Sigmoid colon (tissue), 6 donors: ENCODE measurements at regions not wholly inside any gene's neighbourhood (a gene's known extent, or its start where the extent isn't known, plus 50 kb on each side); places are given as distances from the start of the nearest gene placed in this dataset.

Experiments used
- DNase-seq: peaks from one replicate; pipeline ENCODE4 v3.0.0-alpha.2; 2019
- H3K27ac ChIP-seq, 4 donors: fragments of 200-600 bp; sonication (generic); one replicate each; pipeline ENCODE4 v1.5.1; 2016 to 2019; ENCODE audit warnings: mild to moderate bottlenecking in 1 of 4
- H3K27me3 ChIP-seq, 3 donors: fragments of 200-600 bp; sonication (generic); one replicate each; pipeline ENCODE4 v1.5.1; 2019; ENCODE audit warnings: mild to moderate bottlenecking in 1 of 3
- H3K36me3 ChIP-seq, 4 donors: fragments of 200-600 bp; sonication (generic); one replicate each; pipeline ENCODE4 v1.5.1; 2016 to 2019
- H3K4me1 ChIP-seq, 4 donors: fragments of 200-600 bp; sonication (generic); one replicate each; pipeline ENCODE4 v1.5.1; 2017 to 2019
- H3K4me3 ChIP-seq, 4 donors: fragments of 200-600 bp; sonication (generic); one replicate each; pipeline ENCODE4 v1.5.1; 2017 to 2019; ENCODE audit warnings: mild to moderate bottlenecking in 2 of 4, moderate library complexity in 1 of 4
- H3K9me3 ChIP-seq, 4 donors: fragments of 200-600 bp in 3 of 4; sonication (generic) in 3 of 4; one replicate each; pipeline versions ENCODE4 v1.5.1 to v1.6.1; 2013 to 2019
- CTCF ChIP-seq, 4 experiments: fragments of 450-650 bp in 3 of 4; fragments of 200-600 bp in 1 of 4; IDR thresholded peaks; one replicate each; pipeline ENCODE4 v1.5.1; 2016 to 2019; ENCODE audit warnings: antibody characterized with exemption in 4 of 4, mild to moderate bottlenecking in 3 of 4, moderate library complexity in 2 of 4
- EP300 ChIP-seq, 4 donors: sonication (generic); formaldehyde crosslinking; IDR thresholded peaks; one replicate each; pipeline ENCODE4 v1.6.1; 2017; ENCODE audit warnings: antibody characterized with exemption in 4 of 4
- POLR2A ChIP-seq, 2 donors: fragments of 450-650 bp; IDR thresholded peaks; one replicate each; pipeline ENCODE4 v1.6.1; 2016; ENCODE audit warnings: antibody characterized with exemption in 2 of 2, mild to moderate bottlenecking in 2 of 2, moderate library complexity in 2 of 2
- POLR2AphosphoS5 ChIP-seq, 4 donors: sonication (generic); formaldehyde crosslinking; IDR thresholded peaks; one replicate each; pipeline ENCODE4 v1.6.1; 2017; ENCODE audit warnings: antibody characterized with exemption in 4 of 4
- WGBS, 2 donors: extraction: QIAGEN DNeasy Blood & Tissue Kit; methylation state at CpG; one replicate each; pipeline ENCODE4 v1.1.7; 2013; 5-methylcytosine and 5-hydroxymethylcytosine counted together
- intact Hi-C: fragments of 100-400 bp; cut with DNase I; formaldehyde crosslinking; loops from one replicate; pipeline ENCODE4 v1.15.1; 2023
- donor health status: healthy with polysubstance abuse.
- donor health status: healthy.

GRCh38 chr11:91563176-91563575, 661.4 kb upstream of the FAT3 start:
- intact Hi-C loops: no loop called here
- Histone ChIP-seq H3K4me3 (no peak overlapping the region), H3K9me3 (peaks cover 0 to 3% (median 0%) of the 10 kb centered on the region in 4 donors), H3K36me3 (no peaks in the 10 kb centered on the region), H3K27ac (no peak overlapping the region), H3K27me3 (no peaks in the 10 kb centered on the region), H3K4me1 (no peaks in the 10 kb centered on the region)
- no peak for DNase-seq
- 86 to 95% methylated on average over 1 of the region's 1 CpG for WGBS, 2 donors
- TF ChIP-seq POLR2A (IDR thresholded peaks at IDR 0.05): no peak
- TF ChIP-seq POLR2AphosphoS5 (IDR thresholded peaks at IDR 0.05): no peak
- TF ChIP-seq EP300 (IDR thresholded peaks at IDR 0.05): no peak
- TF ChIP-seq CTCF (IDR thresholded peaks at IDR 0.05): no peak

- 88 to 94% methylated on average over 2 of the region's 2 CpGs for WGBS, 2 donors
- intact Hi-C loops: no loop called here
- H3K9me3 ChIP-seq: peaks cover 0 to 3% (median 0%) of the 10 kb centered on the region in 4 donors
Observed at GRCh38 chr11:91560434-91560833, 664.2 kb upstream of the FAT3 start.

GRCh38 chr11:91538065-91538464, 686.6 kb upstream of the FAT3 start:
- H3K27ac ChIP-seq: no peak overlapping the region
- intact Hi-C loops: no loop called here

More at GRCh38 chr11:91560434-91560833, 664.2 kb upstream of the FAT3 start:
- no peak overlapping the region for H3K4me3 ChIP-seq
- no peaks in the 10 kb centered on the region for H3K4me1 ChIP-seq
- TF ChIP-seq POLR2AphosphoS5 (IDR thresholded peaks at IDR 0.05): no peak
- TF ChIP-seq POLR2A (IDR thresholded peaks at IDR 0.05): no peak
- no peak for TF ChIP-seq EP300 (IDR thresholded peaks at IDR 0.05)
- TF ChIP-seq CTCF (IDR thresholded peaks at IDR 0.05): no peak
- H3K27me3 ChIP-seq: no peaks in the 10 kb centered on the region
- DNase-seq: no peak
- no peak overlapping the region for H3K27ac ChIP-seq
- H3K36me3 ChIP-seq: no peaks in the 10 kb centered on the region

GRCh38 chr11:91536366-91536765, 688.3 kb upstream of the FAT3 start:
- Histone ChIP-seq H3K27ac (no peak overlapping the region), H3K27me3 (no peaks in the 10 kb centered on the region), H3K4me1 (no peaks in the 10 kb centered on the region), H3K4me3 (no peak overlapping the region), H3K9me3 (peaks cover 0 to 4% (median 0%) of the 10 kb centered on the region in 4 donors), H3K36me3 (no peaks in the 10 kb centered on the region)
- intact Hi-C loops: no loop called here
- DNase-seq: no peak
- TF ChIP-seq EP300 (IDR thresholded peaks at IDR 0.05): no peak
- TF ChIP-seq POLR2AphosphoS5 (IDR thresholded peaks at IDR 0.05): no peak
- TF ChIP-seq POLR2A (IDR thresholded peaks at IDR 0.05): no peak
- TF ChIP-seq CTCF (IDR thresholded peaks at IDR 0.05): no peak
- WGBS, 2 donors: 74 to 78% methylated on average over 1 of the region's 1 CpG

More at GRCh38 chr11:91538065-91538464, 686.6 kb upstream of the FAT3 start:
- no peak for TF ChIP-seq POLR2AphosphoS5 (IDR thresholded peaks at IDR 0.05)
- TF ChIP-seq CTCF (IDR thresholded peaks at IDR 0.05): no peak
- no peak for TF ChIP-seq POLR2A (IDR thresholded peaks at IDR 0.05)
- TF ChIP-seq EP300 (IDR thresholded peaks at IDR 0.05): no peak
- no peak overlapping the region for H3K4me3 ChIP-seq
- no peaks in the 10 kb centered on the region for H3K27me3 ChIP-seq
- peaks cover 0 to 4% (median 0%) of the 10 kb centered on the region in 4 donors for H3K9me3 ChIP-seq
- DNase-seq: no peak
- H3K4me1 ChIP-seq: no peaks in the 10 kb centered on the region
- no peaks in the 10 kb centered on the region for H3K36me3 ChIP-seq

- Histone ChIP-seq H3K36me3 (no peaks in the 10 kb centered on the region), H3K9me3 (no peaks in the 10 kb centered on the region), H3K27ac (no peak overlapping the region), H3K4me3 (no peak overlapping the region), H3K27me3 (no peaks in the 10 kb centered on the region), H3K4me1 (no peaks in the 10 kb centered on the region)
- no peak for DNase-seq
- 84 to 94% methylated on average over 1 of the region's 1 CpG for WGBS, 2 donors
- no peak for TF ChIP-seq CTCF (IDR thresholded peaks at IDR 0.05)
- TF ChIP-seq POLR2A (IDR thresholded peaks at IDR 0.05): no peak
- no peak for TF ChIP-seq EP300 (IDR thresholded peaks at IDR 0.05)
- no peak for TF ChIP-seq POLR2AphosphoS5 (IDR thresholded peaks at IDR 0.05)
- intact Hi-C loops: no loop called here
Observed at GRCh38 chr11:91528965-91529364, 695.7 kb upstream of the FAT3 start.
